GM13977 (cell line): ENCODE measurements at regions not wholly inside any gene's neighbourhood (a gene's known extent, or its start where the extent isn't known, plus 50 kb on each side); places are given as distances from the start of the nearest gene placed in this dataset.

ENCODE experiments used
- DNase-seq: peaks from one replicate; pipeline ENCODE4 v3.0.0; 2012; ENCODE audit warnings: low spot score
- CTCF ChIP-seq: IDR thresholded peaks from 2 replicates; pipeline ENCODE4 v1.5.1; 2012; ENCODE audit warnings: mild to moderate bottlenecking, control low read depth; ENCODE audit not compliant: insufficient read depth; ENCODE audit errors: extremely low read depth, missing control alignments
- in situ Hi-C: fragments of 300-500 bp; cut with MboI; formaldehyde crosslinking; loops from one replicate; pipeline ENCODE4 v1.12.0; 2022; ENCODE audit warnings: low sequenced_read_pairs, low pct_unique_long_range_greater_than_20kb, mixed read lengths, inconsistent platforms; ENCODE audit not compliant: unreplicated experiment

- in situ Hi-C loops: no loop called here
- no peak for TF ChIP-seq CTCF
- DNase-seq: no peak
Measured at GRCh38 chr18:44280479-44280878, 400.2 kb upstream of the SETBP1 start.

- no peak for DNase-seq
- TF ChIP-seq CTCF: no peak
- in situ Hi-C loops: no loop called here
Measured at GRCh38 chr18:44286049-44286448, 394.6 kb upstream of the SETBP1 start.

GRCh38 chr18:44290366-44290977, 390.2 kb upstream of the SETBP1 start:
- DNase-seq: no peak
- in situ Hi-C loops: no loop called here
- TF ChIP-seq CTCF: no peak

GRCh38 chr18:44298566-44298965, 382.1 kb upstream of the SETBP1 start:
- no peak for TF ChIP-seq CTCF
- in situ Hi-C loops: no loop called here
- DNase-seq: no peak

GRCh38 chr18:44309185-44309584, 371.5 kb upstream of the SETBP1 start:
- no peak for TF ChIP-seq CTCF
- in situ Hi-C loops: no loop called here
- no peak for DNase-seq

GRCh38 chr18:44320619-44321460, 359.8 kb upstream of the SETBP1 start:
- no peak for DNase-seq
- in situ Hi-C loops: no loop called here
- TF ChIP-seq CTCF: no peak
